Esophagus squamous epithelium (tissue), 5 donors: ENCODE measurements at regions not wholly inside any gene's neighbourhood (a gene's known extent, or its start where the extent isn't known, plus 50 kb on each side); places are given as distances from the start of the nearest gene placed in this dataset.
"Not testable (repeated sequence)": the region's sequence is repeated elsewhere in the genome, so short reads cannot be mapped to it uniquely, and the experiment has no call there.

Experiments used
- DNase-seq: peaks from one replicate; lab custom pipeline; 2025; lab: John Stamatoyannopoulos, UW
- H3K27ac ChIP-seq, 4 donors: fragments of 200-600 bp; sonication (generic); one replicate each; pipeline ENCODE4 v1.5.1; 2016 to 2019; ENCODE audit warnings: mild to moderate bottlenecking in 1 of 4
- H3K27me3 ChIP-seq, 4 donors: fragments of 200-600 bp; sonication (generic); 1 replicate in 3 of 4; 2 replicates in 1 of 4; pipeline versions ENCODE4 v1.5.1 to v1.6.0; 2017 to 2021; ENCODE audit warnings: antibody characterized with exemption in 1 of 4
- H3K36me3 ChIP-seq, 3 donors: fragments of 200-600 bp; sonication (generic); one replicate each; pipeline ENCODE4 v1.5.1; 2016 to 2019
- H3K4me1 ChIP-seq, 3 donors: fragments of 200-600 bp; sonication (generic); one replicate each; pipeline ENCODE4 v1.5.1; 2017 to 2019
- H3K4me3 ChIP-seq, 4 donors: fragments of 200-600 bp; sonication (generic); 1 replicate in 3 of 4; 2 replicates in 1 of 4; pipeline ENCODE4 v1.5.1; 2016 to 2019; ENCODE audit warnings: mild to moderate bottlenecking in 2 of 4, moderate library complexity in 1 of 4
- H3K9me3 ChIP-seq, 3 donors: fragments of 200-600 bp; sonication (generic); one replicate each; pipeline ENCODE4 v1.5.1; 2016 to 2019
- WGBS, 2 donors: methylation state at CpG; one replicate each; pipeline ENCODE4 v1.1.5; 2018; 5-methylcytosine and 5-hydroxymethylcytosine counted together
- intact Hi-C: fragments of 100-400 bp; cut with DNase I; formaldehyde crosslinking; loops from one replicate; pipeline ENCODE4 v1.15.0; 2022
- donor health status: DM: yes; HTN: yes; CAD: no.

- DNase-seq, H3K27ac ChIP-seq, H3K4me3 ChIP-seq, H3K36me3 ChIP-seq, intact Hi-C loops, H3K4me1 ChIP-seq, H3K9me3 ChIP-seq, H3K27me3 ChIP-seq: not testable (repeated sequence)
- 65 to 75% methylated on average over 6 of the region's 6 CpGs for WGBS, 2 donors
Observed at GRCh38 chr10:38267555-38267954, 173.4 kb downstream of the ZNF37A start.

GRCh38 chr10:38271031-38271430 lies 176.9 kb downstream of the ZNF37A start:
- H3K27ac ChIP-seq, H3K36me3 ChIP-seq, H3K4me3 ChIP-seq, intact Hi-C loops, H3K27me3 ChIP-seq, DNase-seq, H3K4me1 ChIP-seq, H3K9me3 ChIP-seq: not testable (repeated sequence)
- WGBS, 2 donors = 37 to 42% methylated on average over 3 of the region's 3 CpGs

GRCh38 chr10:38274879-38275278 lies 180.7 kb downstream of the ZNF37A start:
- H3K4me3 ChIP-seq, H3K27ac ChIP-seq, intact Hi-C loops, H3K36me3 ChIP-seq, H3K4me1 ChIP-seq, H3K9me3 ChIP-seq, H3K27me3 ChIP-seq, DNase-seq: not testable (repeated sequence)
- 57% methylated on average over 2 of the region's 2 CpGs for WGBS, 2 donors

GRCh38 chr10:38292560-38292959 lies 198.4 kb downstream of the ZNF37A start:
- intact Hi-C loops, H3K27ac ChIP-seq, H3K27me3 ChIP-seq, H3K4me3 ChIP-seq, H3K9me3 ChIP-seq, DNase-seq, H3K36me3 ChIP-seq, H3K4me1 ChIP-seq: not testable (repeated sequence)
- no CpG with 5 or more reads among the region's 2 CpGs for WGBS, 2 donors

- H3K4me1 ChIP-seq, H3K27ac ChIP-seq, H3K4me3 ChIP-seq, DNase-seq, intact Hi-C loops, H3K36me3 ChIP-seq, H3K27me3 ChIP-seq, H3K9me3 ChIP-seq: not testable (repeated sequence)
- WGBS, 2 donors = 79% methylated on average over 4 to 5 of the region's 5 CpGs
Observed at GRCh38 chr10:38310111-38310510, 216.0 kb downstream of the ZNF37A start.

GRCh38 chr10:38315090-38315805 lies 221.1 kb downstream of the ZNF37A start:
- intact Hi-C loops, H3K27me3 ChIP-seq, H3K9me3 ChIP-seq, H3K4me3 ChIP-seq, H3K36me3 ChIP-seq, H3K27ac ChIP-seq, DNase-seq, H3K4me1 ChIP-seq: not testable (repeated sequence)
- 67 to 73% methylated on average over 4 of the region's 4 CpGs for WGBS, 2 donors

- H3K4me3 ChIP-seq, H3K27me3 ChIP-seq, intact Hi-C loops, H3K9me3 ChIP-seq, H3K36me3 ChIP-seq, DNase-seq, H3K27ac ChIP-seq, H3K4me1 ChIP-seq: not testable (repeated sequence)
- 79 to 80% methylated on average over 5 to 8 of the region's 8 CpGs for WGBS, 2 donors
Observed at GRCh38 chr10:38321393-38321792, 227.3 kb downstream of the ZNF37A start.

GRCh38 chr10:38330306-38330705 lies 236.2 kb downstream of the ZNF37A start:
- intact Hi-C loops, H3K27me3 ChIP-seq, H3K4me3 ChIP-seq, H3K9me3 ChIP-seq, H3K4me1 ChIP-seq, DNase-seq, H3K36me3 ChIP-seq, H3K27ac ChIP-seq: not testable (repeated sequence)
- WGBS, 2 donors = 56 to 64% methylated on average over 2 of the region's 2 CpGs

GRCh38 chr10:38331106-38331505 lies 237.0 kb downstream of the ZNF37A start:
- H3K4me3 ChIP-seq, H3K27ac ChIP-seq, H3K27me3 ChIP-seq, intact Hi-C loops, DNase-seq, H3K4me1 ChIP-seq, H3K9me3 ChIP-seq, H3K36me3 ChIP-seq: not testable (repeated sequence)
- WGBS, 2 donors = 60 to 81% methylated on average over 1 to 2 of the region's 2 CpGs

GRCh38 chr10:38333699-38334098 lies 239.6 kb downstream of the ZNF37A start:
- WGBS, 2 donors = 25 to 40% methylated on average over 1 of the region's 4 CpGs
- H3K4me3 ChIP-seq, H3K9me3 ChIP-seq, intact Hi-C loops, H3K27ac ChIP-seq, H3K36me3 ChIP-seq, H3K4me1 ChIP-seq, H3K27me3 ChIP-seq, DNase-seq: not testable (repeated sequence)

GRCh38 chr10:38350645-38351044 lies 256.5 kb downstream of the ZNF37A start:
- 17 to 63% methylated on average over 1 of the region's 1 CpG for WGBS, 2 donors
- not testable (repeated sequence) for H3K4me1 ChIP-seq

GRCh38 chr10:38354410-38354809 lies 260.3 kb downstream of the ZNF37A start:
- H3K9me3 ChIP-seq, H3K4me3 ChIP-seq, H3K27ac ChIP-seq, intact Hi-C loops, DNase-seq, H3K27me3 ChIP-seq: not testable (repeated sequence)
- Histone ChIP-seq H3K4me1 (peaks cover 0 to 13% (median 0%) of the 10 kb centered on the region in 3 donors), H3K36me3 (peaks cover 0 to 13% (median 0%) of the 10 kb centered on the region in 3 donors)
- WGBS, 2 donors = 56 to 92% methylated on average over 1 to 3 of the region's 3 CpGs

More at GRCh38 chr10:38350645-38351044, 256.5 kb downstream of the ZNF37A start:
- H3K36me3 ChIP-seq, H3K27ac ChIP-seq, intact Hi-C loops, H3K27me3 ChIP-seq, H3K4me3 ChIP-seq, DNase-seq, H3K9me3 ChIP-seq: not testable (repeated sequence)
